Suprapubic skin (tissue), 4 donors: ENCODE measurements at regions not wholly inside any gene's neighbourhood (a gene's known extent, or its start where the extent isn't known, plus 50 kb on each side); places are given as distances from the start of the nearest gene placed in this dataset.

ENCODE experiments used
- CTCF ChIP-seq, 2 donors: fragments of 200-600 bp in 1 of 2; fragments of 450-650 bp in 1 of 2; sonication (generic) in 1 of 2; IDR thresholded peaks; one replicate each; pipeline ENCODE4 v1.5.1; 2016 to 2019; ENCODE audit warnings: antibody characterized with exemption in 2 of 2, mild to moderate bottlenecking in 1 of 2, moderate library complexity in 1 of 2
- EP300 ChIP-seq: sonication (generic); formaldehyde crosslinking; IDR thresholded peaks from one replicate; pipeline ENCODE4 v1.6.1; 2017; ENCODE audit warnings: antibody characterized with exemption
- POLR2A ChIP-seq, 2 donors: fragments of 450-650 bp; IDR thresholded peaks; one replicate each; pipeline ENCODE4 v1.6.1; 2017; ENCODE audit warnings: antibody characterized with exemption in 2 of 2, mild to moderate bottlenecking in 2 of 2, moderate library complexity in 2 of 2
- POLR2AphosphoS5 ChIP-seq, 3 donors: sonication (generic); formaldehyde crosslinking; IDR thresholded peaks; one replicate each; pipeline ENCODE4 v1.6.1; 2017; ENCODE audit warnings: antibody characterized with exemption in 3 of 3

- TF ChIP-seq CTCF (IDR thresholded peaks at IDR 0.05) (no peak), POLR2AphosphoS5 (IDR thresholded peaks at IDR 0.05) (no peak), POLR2A (IDR thresholded peaks at IDR 0.05) (no peak), EP300 (no peak)
Measured at GRCh38 chr15:61374848-61375247, 145.7 kb upstream of the RORA start.
